Left renal cortex interstitium (tissue), 4 donors: ENCODE measurements at regions not wholly inside any gene's neighbourhood (a gene's known extent, or its start where the extent isn't known, plus 50 kb on each side); places are given as distances from the start of the nearest gene placed in this dataset.
"Not testable (repeated sequence)": the region's sequence is repeated elsewhere in the genome, so short reads cannot be mapped to it uniquely, and the experiment has no call there.

Source experiments
- DNase-seq, 4 donors: peaks; one replicate each; pipeline ENCODE4 v3.0.0-alpha.2; 2013; ENCODE audit warnings: low read depth in 4 of 4, low spot score in 2 of 4, missing footprints in 1 of 4

DNA sequence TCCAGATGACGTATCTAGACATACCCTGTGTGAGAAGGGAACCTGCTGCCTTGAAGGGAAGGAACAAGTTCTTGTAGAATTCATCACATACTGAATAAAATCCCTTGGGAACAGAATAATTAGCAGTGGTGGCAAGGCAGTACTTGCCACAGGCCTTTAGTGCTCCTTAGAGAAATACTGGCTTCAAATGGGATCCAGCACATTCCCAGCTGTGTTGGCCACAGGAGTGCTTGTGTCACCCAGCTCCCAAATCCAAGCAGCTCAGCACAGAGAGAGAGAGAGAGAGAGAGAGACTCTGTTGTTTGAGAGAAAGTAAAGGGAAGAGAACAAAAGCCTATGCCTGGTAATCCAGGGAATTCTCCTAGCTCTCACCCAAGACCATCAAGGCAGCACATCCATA is 969.0 kb upstream of the ALCAM start:
- DNase-seq: no peak

DNA sequence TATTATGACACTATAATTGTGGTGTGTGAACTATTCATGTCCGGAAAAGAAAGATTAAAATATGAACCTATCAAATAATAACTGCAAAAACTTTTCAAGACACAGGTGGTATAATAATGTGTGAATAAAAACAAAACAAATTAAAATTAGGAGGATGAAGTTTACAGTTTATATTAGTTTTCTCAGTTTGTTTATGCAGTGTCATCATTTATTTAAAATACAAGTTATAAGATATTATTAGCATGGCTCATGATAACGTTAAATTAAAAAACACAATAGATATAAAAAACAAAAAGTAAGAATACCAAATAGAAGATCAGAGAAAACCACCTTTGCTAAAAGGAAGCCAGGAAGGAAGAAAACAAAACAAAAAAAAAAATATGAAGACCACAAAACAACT is 963.8 kb upstream of the ALCAM start:
- DNase-seq: no peak

- DNase-seq: no peak
Observed at GRCh38 chr3:104411757-104412156, 955.0 kb upstream of the ALCAM start.

DNA sequence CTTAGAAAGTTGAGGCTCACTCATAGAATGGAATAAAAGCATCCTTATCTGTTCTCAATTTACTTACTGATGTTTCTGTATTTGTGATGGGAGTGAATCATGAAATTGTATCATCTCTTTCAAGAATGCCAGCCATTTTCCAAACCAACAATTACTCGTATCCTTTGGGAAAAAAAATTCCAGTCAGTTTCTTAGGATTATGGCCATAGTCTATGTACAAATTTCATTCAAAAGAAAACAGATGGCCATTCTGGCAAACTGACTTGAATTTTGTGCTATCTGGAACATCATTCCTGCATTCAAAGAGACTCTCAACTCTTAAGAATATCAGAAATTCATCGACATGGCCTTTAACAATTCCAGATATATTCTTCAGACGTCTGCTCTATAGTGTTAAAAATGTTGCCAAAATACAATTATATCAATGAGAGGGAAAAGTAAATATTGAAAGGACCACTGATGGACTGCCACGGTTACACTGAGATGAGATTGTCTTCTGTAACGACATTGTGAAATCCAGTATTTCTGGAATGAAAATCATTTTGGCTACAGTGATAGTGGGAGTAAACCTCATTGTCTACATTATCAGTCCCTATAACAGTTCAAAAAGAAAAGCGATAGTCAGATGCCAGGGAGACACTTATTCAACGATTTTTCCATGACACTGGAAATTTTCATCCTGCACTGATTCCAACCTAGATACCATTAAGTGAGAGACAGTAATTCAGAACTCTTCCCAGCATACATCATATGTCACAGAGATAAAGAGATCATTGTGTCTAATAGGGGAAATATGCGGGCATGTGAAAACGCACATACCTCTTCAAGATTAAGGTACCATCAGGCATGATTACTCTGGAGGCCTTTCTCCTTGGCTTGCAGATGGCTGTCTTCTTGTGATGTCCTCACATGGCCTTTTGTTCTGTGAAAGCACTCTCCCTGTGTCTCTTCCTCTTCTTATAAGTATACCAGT is 953.8 kb upstream of the ALCAM start:
- no peak for DNase-seq

DNA sequence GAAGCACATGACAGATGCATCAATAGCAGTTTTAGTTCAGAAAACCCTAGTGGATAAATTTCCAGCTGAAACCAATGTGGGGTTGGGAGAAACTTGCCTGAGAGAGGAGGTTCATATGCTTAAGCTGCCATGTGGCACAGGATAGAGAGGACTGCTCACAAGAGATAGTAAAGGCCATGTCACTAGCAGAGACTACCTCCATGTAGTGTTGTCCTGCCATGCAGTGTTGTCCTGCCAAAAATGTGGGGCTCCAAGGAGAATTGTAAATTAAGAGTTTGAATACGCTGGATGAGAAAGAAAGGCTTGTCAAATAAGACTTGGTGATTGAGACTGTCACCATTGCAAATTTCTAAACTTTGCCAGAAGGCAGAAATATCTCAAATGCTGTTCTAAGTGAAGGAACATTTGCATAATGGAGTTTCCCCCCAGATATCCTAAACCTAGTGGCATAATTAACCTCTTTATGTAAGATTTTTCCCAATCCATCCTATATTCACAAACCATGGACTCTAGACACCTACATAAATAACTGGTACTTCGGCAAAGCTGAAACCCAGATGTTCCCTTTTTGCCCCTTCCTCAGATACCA is 938.3 kb upstream of the ALCAM start:
- DNase-seq: no peak

GRCh38 chr3:104429727-104430126 is 937.0 kb upstream of the ALCAM start:
- DNase-seq: no peak

DNA sequence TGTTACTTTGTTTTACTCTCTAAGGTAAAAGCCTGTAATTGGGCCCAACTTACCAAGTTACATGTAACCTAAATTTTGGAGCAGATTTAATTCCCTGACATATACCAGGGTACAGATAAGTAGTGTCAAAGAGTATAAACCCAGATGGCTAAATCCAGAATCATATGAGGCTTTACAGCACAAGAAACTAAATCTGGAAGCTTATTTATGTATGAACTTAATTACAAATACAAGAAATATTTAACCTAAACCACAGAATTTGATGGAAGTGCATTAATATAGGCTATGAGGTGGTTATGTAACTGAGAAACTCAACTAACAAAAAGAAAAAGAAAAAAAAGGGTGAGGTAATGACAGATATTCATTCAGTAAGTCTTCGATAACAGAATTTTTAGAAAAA is 930.2 kb upstream of the ALCAM start:
- DNase-seq: no peak

DNA sequence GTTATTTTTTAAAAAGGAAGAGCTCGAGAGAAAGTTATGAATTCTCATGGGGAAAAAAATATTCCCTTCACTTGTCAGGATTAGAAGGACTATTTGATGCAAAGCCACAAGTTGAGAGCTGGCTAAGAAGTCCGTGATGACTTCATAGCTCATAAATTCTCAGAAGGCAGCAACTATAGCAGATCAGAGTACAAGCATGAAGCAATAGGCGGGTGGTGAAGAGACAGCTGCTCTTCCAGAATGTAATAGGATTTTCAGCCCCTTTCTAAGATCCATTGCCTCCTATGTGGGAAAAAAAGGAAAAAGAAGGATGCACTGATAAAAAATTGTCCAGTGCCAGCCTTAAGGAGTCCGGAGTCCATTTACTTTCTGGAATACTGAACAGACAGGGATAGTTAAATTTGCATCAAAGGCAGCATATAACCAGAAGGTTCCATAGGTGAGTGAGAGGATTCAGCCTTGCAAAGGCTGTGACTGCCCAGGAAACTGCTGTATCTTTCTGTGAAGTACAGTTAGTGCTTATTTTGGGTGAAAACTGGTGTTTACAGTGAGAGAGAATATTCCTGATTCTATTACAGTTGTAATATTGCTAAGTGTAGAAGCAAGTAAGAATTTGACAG is 929.5 kb upstream of the ALCAM start:
- DNase-seq: peak in 1 of 4 donors; percentile 37

- DNase-seq: no peak
Observed at GRCh38 chr3:104437891-104438290, 928.8 kb upstream of the ALCAM start.

GRCh38 chr3:104438706-104439105 is 928.0 kb upstream of the ALCAM start:
- DNase-seq: no peak

- DNase-seq: not testable (repeated sequence)
Observed at GRCh38 chr3:104445252-104445919, 921.3 kb upstream of the ALCAM start.

DNA sequence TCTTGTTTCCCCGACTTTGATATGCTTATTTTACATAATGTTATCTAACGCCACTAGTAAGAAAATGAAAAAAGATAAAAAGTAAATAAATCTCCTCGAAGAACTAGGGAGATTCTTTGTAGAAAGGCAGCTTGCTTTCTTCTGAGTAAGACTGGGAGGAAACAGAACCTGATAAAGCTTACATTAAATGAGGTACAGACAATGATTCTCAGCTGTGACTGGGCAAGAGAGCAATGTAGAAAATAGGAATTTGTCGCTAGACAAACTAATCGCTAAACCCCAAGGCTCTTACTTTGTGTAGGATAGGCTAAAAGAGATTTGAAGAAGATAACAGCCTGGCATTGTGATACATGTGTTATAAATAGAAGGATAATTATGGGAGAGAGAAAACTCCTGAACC is 919.0 kb upstream of the ALCAM start:
- no peak for DNase-seq

DNA sequence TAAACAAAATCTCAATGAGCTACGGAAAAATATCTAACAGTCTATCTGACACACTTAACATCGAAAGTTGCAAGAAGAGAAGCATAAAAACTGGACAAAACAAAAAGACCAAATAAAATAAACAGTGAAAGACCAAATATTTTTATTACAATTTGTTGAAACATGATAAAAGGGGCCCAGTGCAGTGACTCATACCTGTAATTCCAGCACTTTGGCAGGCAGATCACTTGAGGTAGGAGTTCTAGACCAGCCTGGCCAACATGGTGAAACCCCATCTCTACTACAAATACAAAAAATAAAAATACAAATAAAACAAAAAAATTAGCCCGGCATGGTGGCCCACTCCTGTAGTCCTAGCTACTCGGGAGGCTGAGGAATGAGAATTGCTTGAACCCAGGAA is 914.0 kb upstream of the ALCAM start:
- DNase-seq: no peak

DNA sequence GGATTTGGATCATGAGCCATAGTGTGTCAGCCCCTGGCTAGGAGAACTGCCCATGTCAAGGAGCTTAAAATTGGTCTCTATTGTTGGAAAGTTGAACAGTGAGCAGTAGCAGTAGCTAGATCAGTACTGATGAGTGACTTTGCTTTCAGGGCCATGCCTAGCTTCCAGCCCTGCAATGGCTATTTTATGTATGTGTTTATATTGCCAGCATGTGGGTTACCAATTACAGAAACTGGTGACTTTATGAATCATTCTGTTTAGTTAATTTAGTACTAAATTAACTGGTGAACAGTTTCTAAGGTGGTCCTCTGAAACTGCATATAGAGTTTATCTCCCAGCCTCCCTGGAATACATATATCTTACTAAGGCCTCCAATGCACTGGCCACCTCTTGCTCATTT is 908.1 kb upstream of the ALCAM start:
- DNase-seq: no peak

DNA sequence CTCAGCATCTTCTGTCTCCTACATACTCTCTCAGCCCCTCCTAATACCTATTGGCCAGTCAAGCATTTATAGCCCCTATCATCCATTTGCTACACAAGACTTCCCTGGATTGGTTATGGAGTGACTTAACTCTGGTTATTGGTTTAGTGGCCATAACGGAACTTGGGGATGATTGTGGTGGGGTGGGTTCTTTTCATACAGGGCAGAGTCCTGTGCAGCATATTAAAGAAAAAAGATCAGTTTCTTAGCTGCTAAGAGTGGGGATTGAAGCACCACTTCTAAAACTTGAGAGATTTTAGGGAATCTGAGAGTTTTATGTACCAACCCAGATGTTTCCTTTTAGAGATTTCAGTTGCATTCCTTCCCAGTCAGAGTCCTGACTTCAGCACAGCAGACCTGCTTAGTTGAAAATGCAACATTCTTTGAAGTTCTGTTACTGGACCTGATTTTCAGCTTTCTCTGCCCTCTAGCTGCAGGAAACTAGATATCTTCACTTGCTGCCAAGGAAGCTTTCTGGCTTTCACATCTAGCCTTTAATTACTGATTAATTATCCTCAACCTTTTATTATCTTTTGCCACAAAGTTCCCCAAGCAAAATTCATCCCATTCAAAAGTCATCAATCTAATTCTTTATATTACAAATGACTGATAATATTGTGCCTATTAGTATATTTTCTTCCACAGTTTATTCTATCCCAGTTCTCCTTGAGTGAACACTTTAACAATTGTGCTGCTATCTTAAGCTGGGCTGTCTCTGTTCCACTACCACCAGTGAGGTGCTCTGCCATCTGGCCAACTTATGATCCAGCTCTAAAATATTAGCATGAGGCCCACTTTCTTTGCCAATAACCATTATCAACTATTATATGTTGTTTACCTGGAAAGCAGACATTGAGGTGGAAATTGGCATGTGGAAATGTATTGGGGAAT is 906.0 kb upstream of the ALCAM start:
- peak in 3 of 4 donors; percentile 35 to 45 (median 41) for DNase-seq

GRCh38 chr3:104461431-104461830 is 905.3 kb upstream of the ALCAM start:
- DNase-seq: no peak

- no peak for DNase-seq
Observed at GRCh38 chr3:104472221-104472620, 894.5 kb upstream of the ALCAM start.

- no peak for DNase-seq
Observed at GRCh38 chr3:104474011-104474410, 892.7 kb upstream of the ALCAM start.

DNA sequence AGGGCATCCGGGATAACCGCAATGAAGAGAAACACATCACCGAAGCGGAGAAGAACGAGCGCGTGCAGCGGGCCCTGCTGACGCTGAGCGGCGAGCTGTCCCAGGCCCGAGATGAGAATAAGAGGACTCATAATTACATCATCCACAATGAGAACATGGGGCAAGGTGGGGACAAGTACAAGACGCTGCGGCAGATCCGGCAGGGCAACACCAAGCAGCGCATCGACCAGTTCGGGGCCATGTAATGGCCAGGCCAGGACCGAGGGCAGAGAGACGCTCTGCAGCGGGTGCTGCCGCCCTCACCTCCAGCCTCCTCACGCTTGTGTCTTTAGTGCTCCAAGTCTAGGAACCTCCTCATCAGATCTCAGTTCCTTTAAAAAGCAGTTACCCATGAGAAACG is 863.7 kb upstream of the ALCAM start:
- DNase-seq: no peak
